BLaER1 treated with 17β-estradiol and CSF1 and Interleukin-3, amounts not matched to agents 10 nM and 100 nM (cell line): ENCODE measurements at regions not wholly inside any gene's neighbourhood (a gene's known extent, or its start where the extent isn't known, plus 50 kb on each side); places are given as distances from the start of the nearest gene placed in this dataset.

Experiments
- H3K27ac ChIP-seq, 11 experiments: shearing (Covaris generic); formaldehyde crosslinking; 2 replicates each; pipeline ENCODE4 v1.8.1; 2022
- H3K27me3 ChIP-seq, 11 experiments: shearing (Covaris generic); formaldehyde crosslinking; 2 replicates each; pipeline ENCODE4 v1.8.1; 2022
- H3K36me3 ChIP-seq, 11 experiments: shearing (Covaris generic); formaldehyde crosslinking; 2 replicates each; pipeline ENCODE4 v1.8.1; 2022
- H3K4me1 ChIP-seq, 10 experiments: shearing (Covaris generic); formaldehyde crosslinking; 2 replicates each; pipeline ENCODE4 v1.8.1; 2022
- H3K4me2 ChIP-seq, 11 experiments: shearing (Covaris generic); formaldehyde crosslinking; 2 replicates each; pipeline ENCODE4 v1.8.1; 2022
- H3K4me3 ChIP-seq, 10 experiments: shearing (Covaris generic); formaldehyde crosslinking; 2 replicates each; pipeline ENCODE4 v1.8.1; 2022
- H3K9ac ChIP-seq, 11 experiments: shearing (Covaris generic); formaldehyde crosslinking; 2 replicates each; pipeline ENCODE4 v1.8.1; 2022
- H3K9me3 ChIP-seq, 11 experiments: shearing (Covaris generic); formaldehyde crosslinking; replicated peaks in 1 of 11; 2 replicates each; pipeline ENCODE4 v1.8.1; 2022
- H4K20me1 ChIP-seq, 11 experiments: shearing (Covaris generic); formaldehyde crosslinking; 2 replicates each; pipeline ENCODE4 v1.8.1; 2022
- Cebpa-rat ChIP-seq, 11 experiments: shearing (Covaris generic); IDR thresholded peaks; 2 replicates each; pipeline ENCODE4 v1.8.1; 2022

- no peak for TF ChIP-seq Cebpa-rat (IDR thresholded peaks at IDR 0.05)
- Histone ChIP-seq H3K4me1 (peaks cover 0 to 8% (median 5%) of the 10 kb centered on the region in 10 experiments; a peak in 5 of 20 replicates), H4K20me1 (peaks cover 0 to 8% (median 0%) of the 10 kb centered on the region in 11 experiments; a peak in 3 of 22 replicates), H3K9me3 (peaks cover 0 to 11% (median 5%) of the 10 kb centered on the region in 11 experiments; a peak in 8 of 22 replicates), H3K4me2 (no peak overlapping the region), H3K27me3 (no peaks in the 10 kb centered on the region), H3K4me3 (no peak overlapping the region), H3K27ac (no peak overlapping the region), H3K9ac (no peak overlapping the region), H3K36me3 (peaks cover 0 to 9% (median 0%) of the 10 kb centered on the region in 11 experiments; a peak in 3 of 22 replicates)
Observed at GRCh38 chr12:107584563-107584962, 101.0 kb upstream of the PWP1 start.

GRCh38 chr12:107586256-107586970 lies 99.2 kb upstream of the PWP1 start:
- Histone ChIP-seq H3K4me3 (no peak overlapping the region), H3K36me3 (peaks cover 0 to 15% (median 0%) of the 10 kb centered on the region in 11 experiments; a peak in 4 of 22 replicates), H3K27me3 (no peaks in the 10 kb centered on the region), H4K20me1 (peaks cover 0 to 3% (median 0%) of the 10 kb centered on the region in 11 experiments; a peak in 2 of 22 replicates), H3K4me2 (no peak overlapping the region), H3K27ac (no peak overlapping the region), H3K9ac (no peak overlapping the region), H3K9me3 (peaks cover 0 to 14% (median 6%) of the 10 kb centered on the region in 11 experiments; a peak in 12 of 22 replicates), H3K4me1 (peaks cover 0 to 8% (median 5%) of the 10 kb centered on the region in 10 experiments; a peak in 5 of 20 replicates)
- no peak for TF ChIP-seq Cebpa-rat (IDR thresholded peaks at IDR 0.05)

- H3K4me2 ChIP-seq: no peak overlapping the region
Observed at GRCh38 chr12:107590413-107590812, 95.2 kb upstream of the PWP1 start.

GRCh38 chr12:107590814-107591375 lies 94.7 kb upstream of the PWP1 start:
- H3K4me3 ChIP-seq: no peak overlapping the region
- H4K20me1 ChIP-seq: 0 out of 22 replicates have a peak, but pooled peaks cover 0 to 3% (median 0%) of the 10 kb centered on the region in 11 experiments
- H3K4me2 ChIP-seq: no peak overlapping the region
- peaks cover 0 to 6% (median 0%) of the 10 kb centered on the region in 10 experiments; a peak in 1 of 20 replicates for H3K4me1 ChIP-seq
- H3K27ac ChIP-seq: no peak overlapping the region
- no peaks in the 10 kb centered on the region for H3K27me3 ChIP-seq
- TF ChIP-seq Cebpa-rat (IDR thresholded peaks at IDR 0.05): no peak
- peaks cover 13 to 35% (median 24%) of the 10 kb centered on the region in 11 experiments for H3K9me3 ChIP-seq
- no peak overlapping the region for H3K9ac ChIP-seq
- H3K36me3 ChIP-seq: peaks cover 0 to 31% (median 12%) of the 10 kb centered on the region in 11 experiments; a peak in 11 of 22 replicates

More at GRCh38 chr12:107590413-107590812, 95.2 kb upstream of the PWP1 start:
- H3K9ac ChIP-seq: no peak overlapping the region
- no peak for TF ChIP-seq Cebpa-rat (IDR thresholded peaks at IDR 0.05)
- H3K4me1 ChIP-seq: peaks cover 0 to 6% (median 0%) of the 10 kb centered on the region in 10 experiments; a peak in 1 of 20 replicates
- H3K9me3 ChIP-seq: peaks cover 13 to 35% (median 24%) of the 10 kb centered on the region in 11 experiments
- H3K27me3 ChIP-seq: no peaks in the 10 kb centered on the region
- H3K4me3 ChIP-seq: no peak overlapping the region
- H3K36me3 ChIP-seq: peaks cover 0 to 30% (median 12%) of the 10 kb centered on the region in 11 experiments; a peak in 11 of 22 replicates
- 0 out of 22 replicates have a peak, but pooled peaks cover 0 to 3% (median 0%) of the 10 kb centered on the region in 11 experiments for H4K20me1 ChIP-seq
- no peak overlapping the region for H3K27ac ChIP-seq

- Histone ChIP-seq H3K36me3 (peaks cover 0 to 23% (median 8%) of the 10 kb centered on the region in 11 experiments; a peak in 11 of 22 replicates), H3K27ac (no peak overlapping the region), H3K4me3 (no peak overlapping the region), H3K9me3 (peaks cover 13 to 29% (median 22%) of the 10 kb centered on the region in 11 experiments), H3K4me1 (peaks cover 0 to 17% (median 9%) of the 10 kb centered on the region in 10 experiments; a peak in 12 of 20 replicates), H4K20me1 (no peaks in the 10 kb centered on the region), H3K9ac (no peak overlapping the region), H3K27me3 (no peaks in the 10 kb centered on the region), H3K4me2 (no peak overlapping the region)
- no peak for TF ChIP-seq Cebpa-rat (IDR thresholded peaks at IDR 0.05)
Observed at GRCh38 chr12:107593713-107594381, 91.8 kb upstream of the PWP1 start.

GRCh38 chr12:107594995-107595394 lies 90.6 kb upstream of the PWP1 start:
- TF ChIP-seq Cebpa-rat (IDR thresholded peaks at IDR 0.05): no peak
- Histone ChIP-seq H3K4me3 (no peak overlapping the region), H4K20me1 (no peaks in the 10 kb centered on the region; a peak in 1 of 22 replicates), H3K9ac (no peak overlapping the region), H3K9me3 (peaks cover 13 to 29% (median 22%) of the 10 kb centered on the region in 11 experiments), H3K36me3 (peaks cover 0 to 28% (median 8%) of the 10 kb centered on the region in 11 experiments; a peak in 11 of 22 replicates), H3K4me1 (peaks cover 0 to 24% (median 13%) of the 10 kb centered on the region in 10 experiments; a peak in 15 of 20 replicates), H3K4me2 (no peak overlapping the region), H3K27ac (no peak overlapping the region), H3K27me3 (no peaks in the 10 kb centered on the region)

GRCh38 chr12:107597695-107598410 lies 87.7 kb upstream of the PWP1 start:
- Histone ChIP-seq H3K4me2 (peak overlapping the region in 7 of 11 experiments; percentile 5 to 60 (median 27); a peak in 14 of 22 replicates), H3K9ac (no peak overlapping the region), H3K27me3 (no peaks in the 10 kb centered on the region), H3K27ac (peak overlapping the region in 6 of 11 experiments; percentile 25 to 45 (median 36); a peak in 7 of 22 replicates), H3K9me3 (peaks cover 12 to 17% (median 16%) of the 10 kb centered on the region in 11 experiments), H4K20me1 (no peaks in the 10 kb centered on the region; a peak in 1 of 22 replicates), H3K36me3 (peaks cover 0 to 21% (median 8%) of the 10 kb centered on the region in 11 experiments; a peak in 10 of 22 replicates), H3K4me1 (peaks cover 0 to 33% (median 20%) of the 10 kb centered on the region in 10 experiments; a peak in 15 of 20 replicates), H3K4me3 (no peak overlapping the region)
- TF ChIP-seq Cebpa-rat (IDR thresholded peaks at IDR 0.05): peak in 1 of 11 experiments; percentile 37; a peak in 1 of 22 replicates

GRCh38 chr12:107598906-107599305 lies 86.7 kb upstream of the PWP1 start:
- Histone ChIP-seq H3K4me2 (no peak overlapping the region), H3K36me3 (peaks cover 0 to 12% (median 3%) of the 10 kb centered on the region in 11 experiments; a peak in 8 of 22 replicates)

More at GRCh38 chr12:107598906-107599305, 86.7 kb upstream of the PWP1 start:
- Histone ChIP-seq H3K4me1 (peaks cover 0 to 33% (median 20%) of the 10 kb centered on the region in 10 experiments; a peak in 15 of 20 replicates), H4K20me1 (no peaks in the 10 kb centered on the region; a peak in 1 of 22 replicates), H3K4me3 (no peak overlapping the region), H3K27ac (peak overlapping the region in 5 of 11 experiments; percentile 25 to 48 (median 40); a peak in 4 of 22 replicates), H3K27me3 (no peaks in the 10 kb centered on the region), H3K9me3 (peaks cover 3 to 7% (median 6%) of the 10 kb centered on the region in 11 experiments), H3K9ac (no peak overlapping the region)
- TF ChIP-seq Cebpa-rat (IDR thresholded peaks at IDR 0.05): no peak
